Gastroesophageal sphincter (tissue), 2 donors: ENCODE measurements at regions not wholly inside any gene's neighbourhood (a gene's known extent, or its start where the extent isn't known, plus 50 kb on each side); places are given as distances from the start of the nearest gene placed in this dataset.

Source experiments
- POLR2A ChIP-seq, 2 donors: fragments of 450-650 bp; IDR thresholded peaks; one replicate each; pipeline ENCODE4 v1.6.1; 2017; ENCODE audit warnings: antibody characterized with exemption in 2 of 2, mild to moderate bottlenecking in 2 of 2, moderate library complexity in 1 of 2
- POLR2AphosphoS5 ChIP-seq: sonication (generic); formaldehyde crosslinking; IDR thresholded peaks from one replicate; pipeline ENCODE4 v1.6.1; 2017; ENCODE audit warnings: antibody characterized with exemption

GRCh38 chr2:84314250-84314649 is 144.8 kb downstream of the SUCLG1 start:
- no peak for TF ChIP-seq POLR2A (IDR thresholded peaks at IDR 0.05)
- TF ChIP-seq POLR2AphosphoS5, result no peak
